Erythroblast (primary cell): ENCODE measurements at regions not wholly inside any gene's neighbourhood (a gene's known extent, or its start where the extent isn't known, plus 50 kb on each side); places are given as distances from the start of the nearest gene placed in this dataset.

Source experiments
- GATA1 ChIP-seq: IDR thresholded peaks from 2 replicates; pipeline ENCODE4 v1.6.1; 2011; ENCODE audit warnings: low read depth, mild to moderate bottlenecking, control low read depth, low read length, moderate library complexity
- POLR2A ChIP-seq: IDR thresholded peaks from 2 replicates; pipeline ENCODE4 v1.6.1; 2011; ENCODE audit warnings: mild to moderate bottlenecking, low read length

GRCh38 chr16:52363082-52363481, 183.9 kb downstream of the TOX3 start:
- TF ChIP-seq POLR2A: no peak
- TF ChIP-seq GATA1: no peak
